Neural cell (in vitro differentiated cells): ENCODE measurements at regions not wholly inside any gene's neighbourhood (a gene's known extent, or its start where the extent isn't known, plus 50 kb on each side); places are given as distances from the start of the nearest gene placed in this dataset.

Experiments used
- H2AFZ ChIP-seq: fragments of 200-600, 300-800 bp; sonication (generic), shearing (Covaris generic); 2 replicates; pipeline ENCODE4 v1.6.0; 2014; ENCODE audit warnings: low read depth, mild to moderate bottlenecking, antibody characterized with exemption, low read length, moderate library complexity
- H3F3A ChIP-seq: fragments of 200-600 bp; shearing (Covaris generic); 2 replicates; pipeline ENCODE4 v1.6.1; 2016; ENCODE audit warnings: mild to moderate bottlenecking, moderate library complexity, mixed read lengths, antibody characterized with exemption, low read length; ENCODE audit not compliant: insufficient read depth, poor library complexity, severe bottlenecking
- H3K27ac ChIP-seq: fragments of 200-600, 300-800 bp; sonication (generic), shearing (Covaris generic); 2 replicates; pipeline ENCODE4 v1.5.1; 2014; ENCODE audit warnings: mild to moderate bottlenecking, low read length, moderate library complexity
- H3K27me3 ChIP-seq: fragments of 300-800, 200-600 bp; sonication (generic), shearing (Covaris generic); 2 replicates; pipeline ENCODE4 v1.6.0; 2014; ENCODE audit warnings: mild to moderate bottlenecking, low read depth, low read length, moderate library complexity; ENCODE audit not compliant: insufficient read depth
- H3K36me3 ChIP-seq: fragments of 300-800, 200-600 bp; sonication (generic), shearing (Covaris generic); 2 replicates; pipeline ENCODE4 v1.5.1; 2014; ENCODE audit warnings: mild to moderate bottlenecking, antibody characterized with exemption, low read length, moderate library complexity; ENCODE audit not compliant: insufficient read depth
- H3K4me2 ChIP-seq: fragments of 300-800, 200-600 bp; sonication (generic), shearing (Covaris generic); 2 replicates; pipeline ENCODE4 v1.6.0; 2014; ENCODE audit warnings: mild to moderate bottlenecking, low read length
- H3K4me3 ChIP-seq: fragments of 300-800, 200-600 bp; sonication (generic), shearing (Covaris generic); 2 replicates; pipeline ENCODE4 v1.5.1; 2014; ENCODE audit warnings: mild to moderate bottlenecking, low read length, moderate library complexity
- H3K79me2 ChIP-seq: fragments of 200-600 bp; shearing (Covaris generic); replicated peaks from 2 replicates; pipeline ENCODE4 v1.6.0; 2014; ENCODE audit warnings: mild to moderate bottlenecking, low read length, moderate library complexity; ENCODE audit not compliant: insufficient read depth
- H3K9ac ChIP-seq: fragments of 300-800, 200-600 bp; sonication (generic), shearing (Covaris generic); 2 replicates; pipeline ENCODE4 v1.6.1; 2016; ENCODE audit warnings: mild to moderate bottlenecking, low read length, mixed read lengths
- H3K9me2 ChIP-seq: fragments of 200-600 bp; shearing (Covaris generic); 2 replicates; pipeline ENCODE4 v1.6.1; 2016; ENCODE audit warnings: mild to moderate bottlenecking, low read length, mixed read lengths; ENCODE audit not compliant: insufficient read depth
- H3K9me3 ChIP-seq: fragments of 200-600, 300-800 bp; sonication (generic), shearing (Covaris generic); 2 replicates; pipeline ENCODE4 v1.6.1; 2016; ENCODE audit warnings: mild to moderate bottlenecking, mixed run types, low read length, moderate library complexity, mixed read lengths
- H4K20me1 ChIP-seq: fragments of 200-600 bp; shearing (Covaris generic); 2 replicates; pipeline ENCODE4 v1.6.1; 2016; ENCODE audit warnings: mild to moderate bottlenecking, mixed run types; ENCODE audit not compliant: insufficient read depth
- EP300 ChIP-seq: fragments of 450-650 bp; conservative IDR thresholded peaks from 2 replicates; pipeline ENCODE4 v1.6.1; 2014; ENCODE audit warnings: antibody characterized with exemption, mild to moderate bottlenecking, moderate library complexity; ENCODE audit not compliant: poor library complexity, severe bottlenecking
- EZH2 ChIP-seq: fragments of 200-600, 300-800 bp; shearing (Covaris generic), sonication (generic); IDR thresholded peaks from 2 replicates; pipeline ENCODE4 v1.6.1; 2014; ENCODE audit warnings: antibody characterized with exemption, low read length, borderline replicate concordance, mild to moderate bottlenecking; ENCODE audit not compliant: insufficient read depth, poor library complexity, severe bottlenecking
- MXI1 ChIP-seq: fragments of 450-650 bp; conservative IDR thresholded peaks from 2 replicates; pipeline ENCODE4 v1.6.1; 2014; ENCODE audit warnings: antibody characterized with exemption, mild to moderate bottlenecking; ENCODE audit not compliant: poor library complexity, severe bottlenecking
- POLR2AphosphoS5 ChIP-seq: IDR thresholded peaks from 2 replicates; pipeline ENCODE4 v1.6.1; 2012
- RAD21 ChIP-seq: fragments of 450-650 bp; conservative IDR thresholded peaks from 2 replicates; pipeline ENCODE4 v1.6.1; 2014; ENCODE audit warnings: antibody characterized with exemption, mild to moderate bottlenecking, moderate library complexity
- SMC3 ChIP-seq: fragments of 450-650 bp; conservative IDR thresholded peaks from 2 replicates; pipeline ENCODE4 v1.6.1; 2014; ENCODE audit warnings: antibody characterized with exemption, mild to moderate bottlenecking, moderate library complexity; ENCODE audit not compliant: poor library complexity
- TAF1 ChIP-seq: IDR thresholded peaks from 2 replicates; pipeline ENCODE4 v1.6.1; 2012; ENCODE audit warnings: low read depth
- TF ChIP-seq, protein P1 (sequence below): fragments of 450-650 bp; IDR thresholded peaks from 2 replicates; pipeline ENCODE4 v1.5.1; 2014; ENCODE audit warnings: antibody characterized with exemption, mild to moderate bottlenecking, moderate library complexity; ENCODE audit not compliant: poor library complexity, severe bottlenecking
- TF ChIP-seq, protein P2 (sequence below): IDR thresholded peaks from 2 replicates; pipeline ENCODE4 v1.6.1; 2012; ENCODE audit warnings: borderline replicate concordance

DNA sequence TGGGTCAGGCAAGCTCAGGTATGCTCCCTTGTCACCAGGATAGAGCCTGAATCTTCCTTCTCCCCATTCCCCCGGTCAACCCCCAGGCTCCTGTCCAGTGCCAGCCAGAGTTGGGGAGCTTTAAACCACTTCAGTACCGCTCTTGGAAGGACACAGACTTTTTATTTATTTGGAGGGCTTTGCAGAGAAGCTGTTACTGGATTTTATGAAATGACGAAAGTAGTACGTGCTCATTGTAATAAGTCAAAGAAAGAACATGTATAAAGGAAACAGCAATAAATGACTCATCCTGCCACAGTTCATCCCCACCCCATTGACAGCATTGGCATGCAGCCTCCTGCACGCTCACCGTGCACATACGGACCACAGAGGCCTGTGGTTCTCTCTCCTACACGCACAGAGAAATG, 230.3 kb downstream of the AUH start:
- Histone ChIP-seq H3K9ac (no peak overlapping the region), H3K9me2 (no peaks in the 10 kb centered on the region), H3K27ac (no peak overlapping the region), H3K4me3 (no peak overlapping the region), H3K79me2 (no peaks in the 10 kb centered on the region), H3F3A (no peaks in the 10 kb centered on the region), H3K9me3 (no peaks in the 10 kb centered on the region), H3K4me2 (no peak overlapping the region), H4K20me1 (no peaks in the 10 kb centered on the region), H3K36me3 (no peaks in the 10 kb centered on the region), H2AFZ (no peak overlapping the region), H3K27me3 (no peaks in the 10 kb centered on the region)
- no peak for TF ChIP-seq MXI1
- TF ChIP-seq, protein P1, sequence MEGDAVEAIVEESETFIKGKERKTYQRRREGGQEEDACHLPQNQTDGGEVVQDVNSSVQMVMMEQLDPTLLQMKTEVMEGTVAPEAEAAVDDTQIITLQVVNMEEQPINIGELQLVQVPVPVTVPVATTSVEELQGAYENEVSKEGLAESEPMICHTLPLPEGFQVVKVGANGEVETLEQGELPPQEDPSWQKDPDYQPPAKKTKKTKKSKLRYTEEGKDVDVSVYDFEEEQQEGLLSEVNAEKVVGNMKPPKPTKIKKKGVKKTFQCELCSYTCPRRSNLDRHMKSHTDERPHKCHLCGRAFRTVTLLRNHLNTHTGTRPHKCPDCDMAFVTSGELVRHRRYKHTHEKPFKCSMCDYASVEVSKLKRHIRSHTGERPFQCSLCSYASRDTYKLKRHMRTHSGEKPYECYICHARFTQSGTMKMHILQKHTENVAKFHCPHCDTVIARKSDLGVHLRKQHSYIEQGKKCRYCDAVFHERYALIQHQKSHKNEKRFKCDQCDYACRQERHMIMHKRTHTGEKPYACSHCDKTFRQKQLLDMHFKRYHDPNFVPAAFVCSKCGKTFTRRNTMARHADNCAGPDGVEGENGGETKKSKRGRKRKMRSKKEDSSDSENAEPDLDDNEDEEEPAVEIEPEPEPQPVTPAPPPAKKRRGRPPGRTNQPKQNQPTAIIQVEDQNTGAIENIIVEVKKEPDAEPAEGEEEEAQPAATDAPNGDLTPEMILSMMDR: no peak
- no peak for TF ChIP-seq TAF1
- TF ChIP-seq EZH2: no peak
- no peak for TF ChIP-seq EP300
- no peak for TF ChIP-seq RAD21
- TF ChIP-seq, protein P2, sequence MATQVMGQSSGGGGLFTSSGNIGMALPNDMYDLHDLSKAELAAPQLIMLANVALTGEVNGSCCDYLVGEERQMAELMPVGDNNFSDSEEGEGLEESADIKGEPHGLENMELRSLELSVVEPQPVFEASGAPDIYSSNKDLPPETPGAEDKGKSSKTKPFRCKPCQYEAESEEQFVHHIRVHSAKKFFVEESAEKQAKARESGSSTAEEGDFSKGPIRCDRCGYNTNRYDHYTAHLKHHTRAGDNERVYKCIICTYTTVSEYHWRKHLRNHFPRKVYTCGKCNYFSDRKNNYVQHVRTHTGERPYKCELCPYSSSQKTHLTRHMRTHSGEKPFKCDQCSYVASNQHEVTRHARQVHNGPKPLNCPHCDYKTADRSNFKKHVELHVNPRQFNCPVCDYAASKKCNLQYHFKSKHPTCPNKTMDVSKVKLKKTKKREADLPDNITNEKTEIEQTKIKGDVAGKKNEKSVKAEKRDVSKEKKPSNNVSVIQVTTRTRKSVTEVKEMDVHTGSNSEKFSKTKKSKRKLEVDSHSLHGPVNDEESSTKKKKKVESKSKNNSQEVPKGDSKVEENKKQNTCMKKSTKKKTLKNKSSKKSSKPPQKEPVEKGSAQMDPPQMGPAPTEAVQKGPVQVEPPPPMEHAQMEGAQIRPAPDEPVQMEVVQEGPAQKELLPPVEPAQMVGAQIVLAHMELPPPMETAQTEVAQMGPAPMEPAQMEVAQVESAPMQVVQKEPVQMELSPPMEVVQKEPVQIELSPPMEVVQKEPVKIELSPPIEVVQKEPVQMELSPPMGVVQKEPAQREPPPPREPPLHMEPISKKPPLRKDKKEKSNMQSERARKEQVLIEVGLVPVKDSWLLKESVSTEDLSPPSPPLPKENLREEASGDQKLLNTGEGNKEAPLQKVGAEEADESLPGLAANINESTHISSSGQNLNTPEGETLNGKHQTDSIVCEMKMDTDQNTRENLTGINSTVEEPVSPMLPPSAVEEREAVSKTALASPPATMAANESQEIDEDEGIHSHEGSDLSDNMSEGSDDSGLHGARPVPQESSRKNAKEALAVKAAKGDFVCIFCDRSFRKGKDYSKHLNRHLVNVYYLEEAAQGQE: no peak
- no peak for TF ChIP-seq POLR2AphosphoS5

DNA sequence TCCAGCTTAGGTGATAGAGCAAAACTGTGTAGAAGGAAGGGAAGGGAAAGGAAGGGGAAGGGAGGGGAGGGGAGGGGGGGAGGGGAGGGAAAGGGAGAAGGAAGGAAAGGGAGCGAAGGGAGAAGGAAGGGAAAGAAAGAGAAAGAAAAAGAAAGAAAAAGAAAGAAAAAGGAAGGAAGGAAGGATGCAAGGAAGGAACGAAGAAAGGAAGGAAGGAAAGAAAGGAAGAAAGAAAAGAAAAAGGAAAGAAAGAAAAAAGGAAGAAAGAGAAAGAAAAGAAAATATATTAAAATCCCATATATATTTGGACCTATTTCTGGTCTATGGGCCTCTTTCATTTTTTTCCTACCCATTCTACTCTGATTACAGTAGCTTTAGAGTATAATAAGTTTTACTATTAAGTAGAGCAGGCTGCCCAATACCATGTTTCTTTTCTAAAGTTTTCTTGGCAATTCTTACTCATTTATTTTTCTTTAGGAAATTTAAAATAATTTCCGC, 229.1 kb downstream of the AUH start:
- Histone ChIP-seq H3K9me2 (no peaks in the 10 kb centered on the region), H3K27me3 (no peaks in the 10 kb centered on the region), H3K9ac (no peak overlapping the region), H3K4me2 (no peak overlapping the region), H3K4me3 (no peak overlapping the region), H3F3A (no peaks in the 10 kb centered on the region), H4K20me1 (no peaks in the 10 kb centered on the region), H3K36me3 (no peaks in the 10 kb centered on the region), H3K79me2 (no peaks in the 10 kb centered on the region), H3K27ac (no peak overlapping the region), H3K9me3 (no peaks in the 10 kb centered on the region), H2AFZ (no peak overlapping the region)
- TF ChIP-seq SMC3 (no peak), EZH2 (no peak), POLR2AphosphoS5 (no peak), MXI1 (no peak), TAF1 (no peak), RAD21 (no peak)
- TF ChIP-seq, protein P2: no peak
